ENCODE measurements at regions not wholly inside any gene's neighbourhood (a gene's known extent, or its start where the extent isn't known, plus 50 kb on each side); places are given as distances from the start of the nearest gene placed in this dataset.

GRCh38 chr5:171648279-171649074 lies 137.1 kb upstream of the SMIM23 start:
- no peak for TF ChIP-seq POLR2A (IDR thresholded peaks at IDR 0.05; ENCODE audit: low read length)
- TF ChIP-seq GATA1 (IDR thresholded peaks at IDR 0.05; ENCODE audit: low read depth, low read length) = no peak

Measured in erythroblast (primary cell).